GM13977 (cell line): ENCODE measurements at regions not wholly inside any gene's neighbourhood (a gene's known extent, or its start where the extent isn't known, plus 50 kb on each side); places are given as distances from the start of the nearest gene placed in this dataset.

ENCODE experiments used
- DNase-seq: peaks from one replicate; pipeline ENCODE4 v3.0.0; 2012; ENCODE audit warnings: low spot score
- in situ Hi-C: fragments of 300-500 bp; cut with MboI; formaldehyde crosslinking; loops from one replicate; pipeline ENCODE4 v1.12.0; 2022; ENCODE audit warnings: low sequenced_read_pairs, low pct_unique_long_range_greater_than_20kb, mixed read lengths, inconsistent platforms; ENCODE audit not compliant: unreplicated experiment
- TF ChIP-seq, protein P1 (sequence below): IDR thresholded peaks from 2 replicates; pipeline ENCODE4 v1.5.1; 2012; ENCODE audit warnings: mild to moderate bottlenecking, control low read depth; ENCODE audit not compliant: insufficient read depth; ENCODE audit errors: extremely low read depth, missing control alignments

DNA sequence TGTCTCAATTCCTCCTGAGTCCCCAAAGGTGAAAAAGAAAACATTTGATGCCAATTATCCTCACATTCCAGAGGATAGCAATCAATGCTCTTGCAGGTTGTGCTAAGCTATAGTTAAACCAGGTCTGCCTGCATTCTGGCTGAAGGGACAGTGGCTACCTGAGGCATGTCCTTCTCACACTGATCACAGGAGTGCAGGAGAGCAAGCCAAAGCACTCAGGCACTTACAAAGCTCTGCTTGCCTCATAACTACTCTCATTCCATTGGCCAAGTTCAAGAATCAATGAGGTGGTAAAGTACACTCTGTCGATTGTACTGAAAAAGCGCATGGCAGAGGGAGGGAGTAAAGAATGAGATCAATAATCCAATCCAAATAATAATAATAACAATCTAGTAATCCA lies 342.0 kb upstream of the PPP2R3A start:
- no peak for DNase-seq
- TF ChIP-seq, protein P1, sequence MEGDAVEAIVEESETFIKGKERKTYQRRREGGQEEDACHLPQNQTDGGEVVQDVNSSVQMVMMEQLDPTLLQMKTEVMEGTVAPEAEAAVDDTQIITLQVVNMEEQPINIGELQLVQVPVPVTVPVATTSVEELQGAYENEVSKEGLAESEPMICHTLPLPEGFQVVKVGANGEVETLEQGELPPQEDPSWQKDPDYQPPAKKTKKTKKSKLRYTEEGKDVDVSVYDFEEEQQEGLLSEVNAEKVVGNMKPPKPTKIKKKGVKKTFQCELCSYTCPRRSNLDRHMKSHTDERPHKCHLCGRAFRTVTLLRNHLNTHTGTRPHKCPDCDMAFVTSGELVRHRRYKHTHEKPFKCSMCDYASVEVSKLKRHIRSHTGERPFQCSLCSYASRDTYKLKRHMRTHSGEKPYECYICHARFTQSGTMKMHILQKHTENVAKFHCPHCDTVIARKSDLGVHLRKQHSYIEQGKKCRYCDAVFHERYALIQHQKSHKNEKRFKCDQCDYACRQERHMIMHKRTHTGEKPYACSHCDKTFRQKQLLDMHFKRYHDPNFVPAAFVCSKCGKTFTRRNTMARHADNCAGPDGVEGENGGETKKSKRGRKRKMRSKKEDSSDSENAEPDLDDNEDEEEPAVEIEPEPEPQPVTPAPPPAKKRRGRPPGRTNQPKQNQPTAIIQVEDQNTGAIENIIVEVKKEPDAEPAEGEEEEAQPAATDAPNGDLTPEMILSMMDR: no peak
- in situ Hi-C loops: no loop called here

DNA sequence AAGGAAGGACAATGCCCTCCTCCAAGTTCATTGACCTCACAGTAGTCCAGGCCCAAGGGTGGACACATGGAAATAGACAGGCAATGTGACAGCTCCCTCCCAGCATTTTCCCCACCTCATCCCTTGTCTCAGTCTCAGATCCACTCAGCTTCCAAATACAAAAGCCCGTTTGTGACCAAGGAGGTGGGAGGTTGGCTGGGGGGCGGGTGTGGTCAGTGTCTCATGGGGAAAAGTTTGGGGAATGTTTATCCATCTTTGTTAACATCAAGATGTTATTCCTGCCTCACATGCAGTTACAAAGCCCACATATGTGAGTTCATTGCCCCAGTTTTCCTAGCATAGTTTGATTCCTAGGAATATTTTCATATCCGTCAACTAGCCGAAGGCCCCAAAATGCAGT lies 338.5 kb upstream of the PPP2R3A start:
- no peak for DNase-seq
- in situ Hi-C loops: no loop called here
- TF ChIP-seq, protein P1: no peak

GRCh38 chr3:135629701-135630408 lies 335.7 kb upstream of the PPP2R3A start:
- no peak for DNase-seq
- in situ Hi-C loops: no loop called here

GRCh38 chr3:135632556-135633065 lies 332.9 kb upstream of the PPP2R3A start:
- in situ Hi-C loops: no loop called here

More at GRCh38 chr3:135629701-135630408, 335.7 kb upstream of the PPP2R3A start:
- TF ChIP-seq, protein P1: no peak

GRCh38 chr3:135633078-135633477 lies 332.4 kb upstream of the PPP2R3A start:
- TF ChIP-seq, protein P1: no peak
- in situ Hi-C loops: no loop called here
- no peak for DNase-seq

More at GRCh38 chr3:135632556-135633065, 332.9 kb upstream of the PPP2R3A start:
- no peak for DNase-seq
- TF ChIP-seq, protein P1: no peak

GRCh38 chr3:135636596-135636995 lies 328.9 kb upstream of the PPP2R3A start:
- TF ChIP-seq, protein P1: no peak
- no peak for DNase-seq
- in situ Hi-C loops: no loop called here
